ENCODE measurements at regions not wholly inside any gene's neighbourhood (a gene's known extent, or its start where the extent isn't known, plus 50 kb on each side); places are given as distances from the start of the nearest gene placed in this dataset.

DNA sequence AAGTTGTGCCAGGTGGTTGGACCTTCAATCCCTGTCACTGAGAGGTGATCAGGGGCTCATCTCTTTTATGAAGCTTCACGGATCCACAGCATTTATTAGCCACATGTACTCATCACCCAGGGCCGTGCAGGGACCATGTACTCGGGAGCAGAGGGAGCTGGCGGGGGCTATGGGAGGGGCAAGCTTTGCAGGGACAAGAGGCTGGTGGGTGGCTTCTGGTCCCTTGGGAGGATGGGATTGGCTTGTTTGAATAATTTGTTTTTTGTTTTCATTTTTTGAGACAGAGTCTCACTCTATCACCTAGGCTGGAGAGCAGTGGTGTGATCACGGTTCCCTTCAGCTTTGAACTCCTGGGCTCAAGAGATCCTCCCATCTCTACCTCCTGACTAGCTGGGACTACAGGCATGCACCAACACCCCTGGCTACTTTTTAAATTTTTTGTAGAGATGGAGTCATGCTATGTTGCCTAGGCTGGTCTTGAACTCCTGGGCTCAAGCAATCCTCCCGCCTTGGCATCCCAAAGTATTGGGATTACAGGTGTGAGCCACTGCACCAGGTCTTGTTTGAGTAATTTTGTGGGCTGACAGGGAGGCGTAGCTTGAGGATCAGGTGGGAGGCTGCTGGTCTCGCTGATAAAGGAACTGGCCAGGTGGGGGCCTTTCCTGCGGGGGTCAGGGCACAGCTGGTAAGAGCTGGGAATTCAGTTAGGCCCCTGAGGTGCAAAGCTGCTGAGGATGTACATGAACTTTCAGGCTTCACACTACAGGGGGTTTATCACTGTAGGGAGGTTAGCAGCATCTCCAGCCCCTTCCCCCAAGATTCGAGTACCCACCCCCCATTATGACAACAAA is 308.0 kb upstream of the C1orf174 start:
- no peak overlapping the region for H2BK120ac ChIP-seq (ENCODE audit: insufficient read depth, low read length, poor library complexity)
- no peaks in the 10 kb centered on the region for H3K36me3 ChIP-seq (ENCODE audit: control insufficient read depth in 1 of 2, insufficient read depth in 2 of 2, low read length in 2 of 2)
- no peak overlapping the region for H2AFZ ChIP-seq (ENCODE audit: insufficient read depth, low read length, poor library complexity)

DNA sequence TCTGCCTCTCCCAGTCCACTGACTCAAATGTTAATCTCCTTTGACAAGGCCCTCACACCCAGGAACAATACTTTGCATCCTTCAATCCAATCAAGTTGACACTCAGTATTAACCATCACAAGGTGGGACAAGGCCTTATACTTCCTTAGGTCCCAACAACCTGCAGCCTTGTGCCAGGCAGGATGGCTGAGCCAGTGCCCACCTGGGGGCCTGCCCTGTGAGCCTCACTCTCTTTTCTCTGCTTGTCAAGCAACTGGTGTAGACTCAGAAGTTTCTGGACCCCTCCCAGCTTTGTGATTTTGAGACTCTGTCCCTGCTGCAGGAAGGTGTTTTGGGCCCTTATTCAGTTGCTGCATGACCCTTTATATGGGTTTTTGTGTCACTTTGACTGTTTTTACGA is 310.0 kb upstream of the C1orf174 start:
- H2AFZ ChIP-seq (ENCODE audit: insufficient read depth, low read length, poor library complexity) = no peak overlapping the region
- no peak overlapping the region for H2BK12ac ChIP-seq (ENCODE audit: low read length)
- H3K23ac ChIP-seq (ENCODE audit: low read length) = no peak overlapping the region
- H3K9ac ChIP-seq (ENCODE audit: low read length) = no peak overlapping the region
- no peaks in the 10 kb centered on the region for H3K27me3 ChIP-seq (ENCODE audit: insufficient read depth, low read length)
- no peak overlapping the region for H4K91ac ChIP-seq (ENCODE audit: low read depth, low read length)
- H3K14ac ChIP-seq (ENCODE audit: low read length) = no peak overlapping the region
- no peaks in the 10 kb centered on the region for H3K36me3 ChIP-seq (ENCODE audit: control insufficient read depth in 1 of 2, insufficient read depth in 2 of 2, low read length in 2 of 2)
- H3K79me2 ChIP-seq (ENCODE audit: control insufficient read depth, insufficient read depth, low read length, poor library complexity) = no peaks in the 10 kb centered on the region
- WGBS (ENCODE audit: extremely low coverage, insufficient coverage, insufficient read length) = no CpG with 5 or more reads among the region's 1 CpG
- no peak overlapping the region for H2BK5ac ChIP-seq (ENCODE audit: low read depth, low read length, poor library complexity)
- H3K9me3 ChIP-seq (ENCODE audit: insufficient read depth, low read depth, low read length) = peaks cover 6% of the 10 kb centered on the region
- no peak overlapping the region for H3K4ac ChIP-seq (ENCODE audit: low read depth, low read length)
- H2AK5ac ChIP-seq (ENCODE audit: low read length) = no peak overlapping the region
- H3K27ac ChIP-seq (ENCODE audit: low read depth, low read length) = no peak overlapping the region
- H3K4me1 ChIP-seq (ENCODE audit: control insufficient read depth in 1 of 2, insufficient read depth in 2 of 2, low read length in 2 of 2) = no peaks in the 10 kb centered on the region
- H2BK120ac ChIP-seq (ENCODE audit: insufficient read depth, low read length, poor library complexity) = no peak overlapping the region
- no peaks in the 10 kb centered on the region for H3K79me1 ChIP-seq (ENCODE audit: low read length)
- H3K4me2 ChIP-seq (ENCODE audit: low read length) = no peak overlapping the region
- no peak overlapping the region for H4K8ac ChIP-seq (ENCODE audit: low read depth, low read length)
- H4K12ac ChIP-seq (ENCODE audit: low read depth, low read length) = no peak overlapping the region
- H3K4me3 ChIP-seq (ENCODE audit: low read depth, low read length) = no peak overlapping the region
- DNase-seq = no peak
- H3K18ac ChIP-seq (ENCODE audit: low read length) = no peak overlapping the region

More for the DNA sequence above, 308.0 kb upstream of the C1orf174 start:
- Histone ChIP-seq H3K79me2 (ENCODE audit: control insufficient read depth, insufficient read depth, low read length, poor library complexity) (no peaks in the 10 kb centered on the region), H3K23ac (ENCODE audit: low read length) (no peak overlapping the region), H2BK12ac (ENCODE audit: low read length) (no peak overlapping the region), H3K18ac (ENCODE audit: low read length) (no peak overlapping the region), H3K4me1 (ENCODE audit: control insufficient read depth in 1 of 2, insufficient read depth in 2 of 2, low read length in 2 of 2) (no peaks in the 10 kb centered on the region), H3K4me3 (ENCODE audit: low read depth, low read length) (no peak overlapping the region), H4K12ac (ENCODE audit: low read depth, low read length) (no peak overlapping the region), H2AK5ac (ENCODE audit: low read length) (no peak overlapping the region), H3K9ac (ENCODE audit: low read length) (no peak overlapping the region), H4K8ac (ENCODE audit: low read depth, low read length) (no peak overlapping the region), H3K14ac (ENCODE audit: low read length) (no peak overlapping the region), H3K27me3 (ENCODE audit: insufficient read depth, low read length) (no peaks in the 10 kb centered on the region), H3K4ac (ENCODE audit: low read depth, low read length) (no peak overlapping the region), H3K4me2 (ENCODE audit: low read length) (no peak overlapping the region), H3K9me3 (ENCODE audit: insufficient read depth, low read depth, low read length) (peaks cover 13% of the 10 kb centered on the region), H3K79me1 (ENCODE audit: low read length) (no peaks in the 10 kb centered on the region), H4K91ac (ENCODE audit: low read depth, low read length) (no peak overlapping the region), H2BK5ac (ENCODE audit: low read depth, low read length, poor library complexity) (no peak overlapping the region), H3K27ac (ENCODE audit: low read depth, low read length) (no peak overlapping the region)
- WGBS (ENCODE audit: extremely low coverage, insufficient coverage, insufficient read length) = no CpG with 5 or more reads among the region's 10 CpGs
- no peak for DNase-seq

DNA sequence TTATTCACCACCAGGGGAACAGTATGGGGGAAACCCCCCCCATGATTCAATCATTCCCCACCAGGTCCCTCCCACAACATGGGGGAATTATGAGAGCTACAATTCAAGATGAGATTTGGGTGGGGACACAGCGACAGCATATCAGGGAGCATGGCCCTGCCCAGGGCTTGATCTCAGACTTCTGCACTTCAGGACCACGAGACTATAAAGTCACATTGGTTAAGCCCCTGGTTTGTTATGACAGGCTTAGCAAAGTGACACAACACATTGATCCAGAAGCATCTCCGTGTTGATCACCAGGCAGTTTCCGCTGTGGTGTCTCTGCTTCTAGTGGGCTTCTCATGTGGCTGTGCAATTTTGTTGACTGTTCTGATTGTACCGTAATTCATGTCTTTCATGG is 312.7 kb upstream of the C1orf174 start:
- Histone ChIP-seq H3K23ac (ENCODE audit: low read length) (no peak overlapping the region), H2BK12ac (ENCODE audit: low read length) (no peak overlapping the region), H3K4me3 (ENCODE audit: low read depth, low read length) (no peak overlapping the region), H3K79me2 (ENCODE audit: control insufficient read depth, insufficient read depth, low read length, poor library complexity) (no peaks in the 10 kb centered on the region), H2BK5ac (ENCODE audit: low read depth, low read length, poor library complexity) (no peak overlapping the region), H3K36me3 (ENCODE audit: control insufficient read depth in 1 of 2, insufficient read depth in 2 of 2, low read length in 2 of 2) (no peaks in the 10 kb centered on the region), H3K4me1 (ENCODE audit: control insufficient read depth in 1 of 2, insufficient read depth in 2 of 2, low read length in 2 of 2) (no peaks in the 10 kb centered on the region), H2AFZ (ENCODE audit: insufficient read depth, low read length, poor library complexity) (no peak overlapping the region), H3K9ac (ENCODE audit: low read length) (no peak overlapping the region), H3K79me1 (ENCODE audit: low read length) (no peaks in the 10 kb centered on the region), H2AK5ac (ENCODE audit: low read length) (no peak overlapping the region), H4K8ac (ENCODE audit: low read depth, low read length) (no peak overlapping the region), H3K9me3 (ENCODE audit: insufficient read depth, low read depth, low read length) (peaks cover 12% of the 10 kb centered on the region), H3K27ac (ENCODE audit: low read depth, low read length) (no peak overlapping the region), H3K14ac (ENCODE audit: low read length) (no peak overlapping the region), H3K4ac (ENCODE audit: low read depth, low read length) (no peak overlapping the region), H3K27me3 (ENCODE audit: insufficient read depth, low read length) (no peaks in the 10 kb centered on the region), H3K18ac (ENCODE audit: low read length) (no peak overlapping the region), H2BK120ac (ENCODE audit: insufficient read depth, low read length, poor library complexity) (no peak overlapping the region), H3K4me2 (ENCODE audit: low read length) (no peak overlapping the region), H4K91ac (ENCODE audit: low read depth, low read length) (no peak overlapping the region), H4K12ac (ENCODE audit: low read depth, low read length) (no peak overlapping the region)
- DNase-seq = no peak
- no CpG with 5 or more reads among the region's 5 CpGs for WGBS (ENCODE audit: extremely low coverage, insufficient coverage, insufficient read length)

DNA sequence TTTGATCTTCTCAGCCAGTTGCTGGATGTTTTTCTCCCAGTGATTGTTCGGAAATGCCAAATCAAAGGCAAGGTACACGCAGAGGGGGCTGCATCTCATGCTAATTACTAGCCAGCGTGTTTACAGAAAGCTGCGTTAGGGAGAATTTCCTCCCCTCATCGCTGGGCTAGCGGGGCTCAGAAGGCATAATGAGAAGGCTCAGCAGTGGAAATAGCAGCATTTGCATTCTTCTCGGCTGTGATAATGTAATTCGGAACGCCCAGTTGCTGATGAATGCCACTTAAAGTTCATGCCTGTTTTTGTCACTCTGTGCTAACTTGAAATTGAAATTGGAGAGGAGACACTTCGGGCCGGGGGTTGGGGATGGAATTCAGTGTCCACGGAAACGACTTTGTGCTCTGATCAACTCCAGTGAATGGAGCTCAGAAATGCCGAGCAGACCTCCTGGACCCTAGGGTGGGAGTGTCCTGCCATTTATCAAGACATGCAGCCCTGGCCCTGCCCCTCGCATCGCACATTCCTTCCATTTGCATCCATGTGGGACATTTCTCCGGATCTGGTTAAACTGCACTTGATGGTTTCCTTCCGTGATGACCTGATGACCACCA is 313.4 kb upstream of the C1orf174 start:
- H3K23ac ChIP-seq (ENCODE audit: low read length) = no peak overlapping the region
- no peak overlapping the region for H4K91ac ChIP-seq (ENCODE audit: low read depth, low read length)
- no peak overlapping the region for H3K4ac ChIP-seq (ENCODE audit: low read depth, low read length)
- DNase-seq = no peak
- no peak overlapping the region for H3K27ac ChIP-seq (ENCODE audit: low read depth, low read length)
- H2BK5ac ChIP-seq (ENCODE audit: low read depth, low read length, poor library complexity) = no peak overlapping the region
- no peaks in the 10 kb centered on the region for H3K79me2 ChIP-seq (ENCODE audit: control insufficient read depth, insufficient read depth, low read length, poor library complexity)
- no peak overlapping the region for H3K9ac ChIP-seq (ENCODE audit: low read length)
- H3K4me2 ChIP-seq (ENCODE audit: low read length) = no peak overlapping the region
- no peak overlapping the region for H2BK12ac ChIP-seq (ENCODE audit: low read length)
- H3K36me3 ChIP-seq (ENCODE audit: control insufficient read depth in 1 of 2, insufficient read depth in 2 of 2, low read length in 2 of 2) = no peaks in the 10 kb centered on the region
- H3K4me1 ChIP-seq (ENCODE audit: control insufficient read depth in 1 of 2, insufficient read depth in 2 of 2, low read length in 2 of 2) = no peaks in the 10 kb centered on the region
- H3K18ac ChIP-seq (ENCODE audit: low read length) = no peak overlapping the region
- no peak overlapping the region for H2AFZ ChIP-seq (ENCODE audit: insufficient read depth, low read length, poor library complexity)
- peaks cover 13% of the 10 kb centered on the region for H3K9me3 ChIP-seq (ENCODE audit: insufficient read depth, low read depth, low read length)
- WGBS (ENCODE audit: extremely low coverage, insufficient coverage, insufficient read length) = no CpG with 5 or more reads among the region's 18 CpGs
- no peak overlapping the region for H4K8ac ChIP-seq (ENCODE audit: low read depth, low read length)
- no peak overlapping the region for H4K12ac ChIP-seq (ENCODE audit: low read depth, low read length)
- no peaks in the 10 kb centered on the region for H3K79me1 ChIP-seq (ENCODE audit: low read length)
- no peak overlapping the region for H2BK120ac ChIP-seq (ENCODE audit: insufficient read depth, low read length, poor library complexity)
- no peaks in the 10 kb centered on the region for H3K27me3 ChIP-seq (ENCODE audit: insufficient read depth, low read length)
- H2AK5ac ChIP-seq (ENCODE audit: low read length) = no peak overlapping the region
- no peak overlapping the region for H3K4me3 ChIP-seq (ENCODE audit: low read depth, low read length)
- no peak overlapping the region for H3K14ac ChIP-seq (ENCODE audit: low read length)

All from trophoblast cell (in vitro differentiated cells and primary cell).